ENCODE measurements at regions not wholly inside any gene's neighbourhood (a gene's known extent, or its start where the extent isn't known, plus 50 kb on each side); places are given as distances from the start of the nearest gene placed in this dataset.

DNA sequence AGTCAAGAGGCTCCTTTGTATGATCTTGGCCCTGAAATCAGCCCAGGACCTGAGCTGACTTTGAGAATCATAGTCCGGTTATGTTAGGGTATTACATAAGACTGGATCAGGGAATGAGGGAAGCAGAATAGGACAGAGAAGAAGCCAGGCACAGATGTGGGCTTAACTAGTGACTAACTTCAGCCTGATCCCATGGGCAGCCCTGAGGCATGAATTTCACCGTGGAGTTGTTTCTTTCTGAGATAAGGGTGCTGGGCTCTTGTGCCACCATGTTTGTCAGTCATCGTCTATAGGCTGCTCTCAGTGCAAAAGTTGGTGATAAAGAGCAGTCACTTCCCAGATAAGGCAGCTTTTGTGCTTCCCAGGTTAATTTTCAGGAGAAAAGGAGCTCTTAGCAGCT lies 544.7 kb upstream of the SPTLC3 start:
- Mint-ChIP-seq H3K27ac (no peak overlapping the region), H3K9me3 (peaks cover 54% of the 10 kb centered on the region), H3K27me3 (ENCODE audit: low read depth) (no peaks in the 10 kb centered on the region), H3K36me3 (ENCODE audit: low read depth) (no peaks in the 10 kb centered on the region), H3K4me1 (ENCODE audit: low read depth) (no peaks in the 10 kb centered on the region), H3K4me3 (ENCODE audit: low read depth) (no peak overlapping the region)
- DNase-seq (ENCODE audit: low spot score) = no peak
- intact Hi-C loops (cut with micrococcal nuclease) = no loop called here

DNA sequence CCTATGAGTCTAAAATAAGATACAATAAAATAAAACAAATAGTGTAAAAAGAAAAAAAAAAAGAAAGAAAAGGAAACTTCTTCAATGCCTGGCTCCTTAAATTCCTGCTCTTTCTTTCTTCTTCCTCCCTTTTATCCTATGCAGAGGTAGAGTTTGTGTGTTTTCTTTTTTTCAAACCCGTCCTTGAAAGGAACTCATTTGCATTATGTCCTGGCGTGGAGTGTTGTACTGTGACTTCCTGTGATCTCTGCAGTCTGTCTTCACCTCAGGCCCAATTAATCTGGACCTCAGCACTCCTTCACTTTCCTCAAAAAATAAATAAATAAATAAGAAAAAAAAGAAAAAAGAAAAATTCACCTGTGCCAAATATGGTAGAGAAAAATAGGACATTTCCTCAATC lies 541.9 kb upstream of the SPTLC3 start:
- Mint-ChIP-seq H3K4me1 (ENCODE audit: low read depth) (no peaks in the 10 kb centered on the region), H3K27me3 (ENCODE audit: low read depth) (no peaks in the 10 kb centered on the region), H3K27ac (no peak overlapping the region), H3K9me3 (peaks cover 50% of the 10 kb centered on the region), H3K4me3 (ENCODE audit: low read depth) (no peak overlapping the region), H3K36me3 (ENCODE audit: low read depth) (no peaks in the 10 kb centered on the region)
- no peak for DNase-seq (ENCODE audit: low spot score)
- intact Hi-C loops (cut with micrococcal nuclease) = no loop called here

DNA sequence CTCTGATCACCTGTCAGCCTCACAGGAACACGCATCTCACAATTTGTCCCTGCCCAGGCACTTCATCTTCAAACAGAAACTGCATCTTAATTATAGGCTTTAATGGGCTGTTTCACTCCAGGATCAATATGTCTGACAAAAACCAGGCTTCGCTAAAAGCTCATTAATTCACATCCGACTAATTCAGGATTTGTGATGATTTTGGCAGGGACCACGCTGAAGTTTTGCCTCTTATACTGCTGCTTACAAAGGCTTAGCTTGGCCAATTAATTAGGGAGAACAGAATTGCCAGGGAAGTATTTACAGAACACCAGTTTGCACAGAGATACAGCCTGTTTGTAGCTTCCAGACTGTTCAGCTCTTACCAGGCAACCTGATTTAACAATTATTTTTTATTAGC lies 541.0 kb upstream of the SPTLC3 start:
- Mint-ChIP-seq H3K4me3 (ENCODE audit: low read depth) (no peak overlapping the region), H3K9me3 (peaks cover 41% of the 10 kb centered on the region), H3K27ac (no peak overlapping the region), H3K36me3 (ENCODE audit: low read depth) (no peaks in the 10 kb centered on the region), H3K4me1 (ENCODE audit: low read depth) (no peaks in the 10 kb centered on the region), H3K27me3 (ENCODE audit: low read depth) (no peaks in the 10 kb centered on the region)
- intact Hi-C loops (cut with micrococcal nuclease) = no loop called here
- no peak for DNase-seq (ENCODE audit: low spot score)

DNA sequence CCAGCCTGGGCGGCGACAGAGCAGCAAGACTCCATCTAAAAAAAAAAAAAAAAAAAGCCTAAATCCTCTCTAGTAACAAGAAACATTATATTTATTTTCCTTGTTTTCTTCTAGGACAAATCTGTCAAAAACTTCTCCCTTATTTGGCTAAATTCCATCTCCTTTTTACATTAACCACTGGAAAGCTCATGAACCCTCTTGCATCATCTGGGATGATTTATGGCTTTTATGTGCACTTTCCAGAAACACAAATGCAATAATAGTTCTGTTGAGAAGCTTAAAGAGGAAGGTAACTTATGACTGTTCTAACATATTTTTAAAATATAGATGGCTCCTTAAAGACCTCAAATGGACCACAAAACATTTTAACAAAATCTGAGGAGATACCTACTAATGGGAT lies 526.1 kb upstream of the SPTLC3 start:
- H3K27ac Mint-ChIP-seq = no peak overlapping the region
- H3K9me3 Mint-ChIP-seq = peaks cover 35% of the 10 kb centered on the region
- no peak for DNase-seq (ENCODE audit: low spot score)
- no peaks in the 10 kb centered on the region for H3K4me1 Mint-ChIP-seq (ENCODE audit: low read depth)
- no peaks in the 10 kb centered on the region for H3K27me3 Mint-ChIP-seq (ENCODE audit: low read depth)
- no peak overlapping the region for H3K4me3 Mint-ChIP-seq (ENCODE audit: low read depth)
- no peaks in the 10 kb centered on the region for H3K36me3 Mint-ChIP-seq (ENCODE audit: low read depth)
- intact Hi-C loops (cut with micrococcal nuclease) = no loop called here

DNA sequence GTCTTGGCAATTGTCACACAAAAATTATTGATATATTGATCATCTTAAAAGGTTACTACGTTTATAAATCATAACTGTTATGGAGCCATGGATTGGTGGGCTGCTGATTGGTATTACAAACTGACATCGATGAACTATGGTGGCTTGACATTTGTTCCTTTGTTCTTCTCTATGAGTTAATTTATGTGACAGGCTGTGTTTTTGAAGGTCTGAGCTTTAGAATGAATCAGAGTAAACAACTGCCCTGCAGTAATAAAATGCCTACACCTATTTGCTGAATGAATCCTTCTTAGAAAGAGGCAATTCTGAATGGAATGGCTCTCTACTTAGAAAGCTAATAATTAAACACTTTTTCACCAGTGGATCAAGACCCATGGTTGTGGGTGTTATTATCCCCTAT lies 506.3 kb upstream of the SPTLC3 start:
- no peaks in the 10 kb centered on the region for H3K36me3 Mint-ChIP-seq (ENCODE audit: low read depth)
- intact Hi-C loops (cut with micrococcal nuclease) = no loop called here
- DNase-seq (ENCODE audit: low spot score) = no peak
- no peaks in the 10 kb centered on the region for H3K4me1 Mint-ChIP-seq (ENCODE audit: low read depth)
- no peaks in the 10 kb centered on the region for H3K27me3 Mint-ChIP-seq (ENCODE audit: low read depth)
- no peak overlapping the region for H3K27ac Mint-ChIP-seq
- peaks cover 37% of the 10 kb centered on the region for H3K9me3 Mint-ChIP-seq
- H3K4me3 Mint-ChIP-seq (ENCODE audit: low read depth) = no peak overlapping the region

DNA sequence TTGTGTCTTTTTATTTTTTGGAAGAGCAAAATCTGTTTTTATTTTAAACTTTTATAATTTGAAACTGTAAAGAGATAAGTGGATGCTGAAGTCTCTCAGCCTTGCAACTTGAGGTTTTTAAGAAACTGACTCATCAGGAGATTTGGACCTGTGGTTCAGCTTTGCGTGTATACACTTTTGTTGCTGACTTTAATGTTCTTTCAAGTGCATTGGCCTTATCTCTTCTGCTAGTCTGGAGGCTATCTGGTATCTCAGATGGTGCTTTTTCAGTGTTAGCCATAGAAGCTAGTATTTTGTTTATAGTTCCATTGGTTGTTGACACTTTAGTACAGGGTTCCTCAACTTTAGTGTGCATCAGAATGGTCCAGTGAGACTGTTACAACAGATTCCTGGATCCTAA lies 504.0 kb upstream of the SPTLC3 start:
- H3K27me3 Mint-ChIP-seq (ENCODE audit: low read depth) = no peaks in the 10 kb centered on the region
- H3K4me1 Mint-ChIP-seq (ENCODE audit: low read depth) = no peaks in the 10 kb centered on the region
- H3K27ac Mint-ChIP-seq = no peak overlapping the region
- no peak for DNase-seq (ENCODE audit: low spot score)
- peaks cover 33% of the 10 kb centered on the region for H3K9me3 Mint-ChIP-seq
- intact Hi-C loops (cut with micrococcal nuclease) = no loop called here
- no peaks in the 10 kb centered on the region for H3K36me3 Mint-ChIP-seq (ENCODE audit: low read depth)
- H3K4me3 Mint-ChIP-seq (ENCODE audit: low read depth) = no peak overlapping the region

DNA sequence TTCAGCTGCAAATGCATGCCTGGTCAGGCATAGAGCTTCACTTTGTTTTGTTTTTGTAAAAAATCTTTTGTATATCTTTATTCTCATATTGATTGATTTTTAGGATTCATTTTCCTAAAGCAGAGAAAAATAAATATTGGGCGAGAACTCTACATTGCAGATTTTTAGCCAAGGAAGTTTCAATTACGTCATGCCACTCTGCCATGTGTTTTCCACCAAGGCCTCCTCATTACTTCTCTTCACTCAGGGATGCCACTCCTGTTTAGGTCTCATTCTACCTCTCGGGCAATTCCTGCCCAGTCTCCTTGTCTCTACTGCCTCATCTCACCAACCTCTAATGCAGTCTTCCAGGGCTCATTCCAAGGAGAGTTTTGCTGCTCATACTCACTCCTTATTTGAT lies 497.3 kb upstream of the SPTLC3 start:
- Mint-ChIP-seq H3K4me3 (ENCODE audit: low read depth) (no peak overlapping the region), H3K27ac (no peak overlapping the region), H3K4me1 (ENCODE audit: low read depth) (no peaks in the 10 kb centered on the region), H3K9me3 (peaks cover 30% of the 10 kb centered on the region), H3K27me3 (ENCODE audit: low read depth) (no peaks in the 10 kb centered on the region), H3K36me3 (ENCODE audit: low read depth) (no peaks in the 10 kb centered on the region)
- no peak for DNase-seq (ENCODE audit: low spot score)
- intact Hi-C loops (cut with micrococcal nuclease) = no loop called here

DNA sequence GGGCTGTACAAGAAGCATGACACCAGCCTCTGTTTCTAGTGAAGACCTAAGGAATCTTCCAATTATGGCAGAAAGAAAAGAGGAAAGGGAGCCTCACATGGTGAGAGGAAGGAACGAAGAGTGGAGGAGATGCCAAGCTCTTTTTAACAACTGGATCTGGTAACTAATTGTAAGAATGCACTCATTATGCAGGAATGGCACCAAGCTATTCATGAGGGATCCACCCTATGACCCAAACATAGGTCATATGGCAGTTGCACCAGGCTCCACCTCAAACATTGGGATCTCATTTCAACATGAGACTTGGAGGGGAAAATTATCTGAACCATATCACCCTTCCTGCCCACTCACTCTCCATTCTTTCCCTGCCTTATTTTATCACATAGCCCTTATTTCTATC lies 496.0 kb upstream of the SPTLC3 start:
- Mint-ChIP-seq H3K27me3 (ENCODE audit: low read depth) (no peaks in the 10 kb centered on the region), H3K27ac (no peak overlapping the region), H3K4me3 (ENCODE audit: low read depth) (no peak overlapping the region), H3K4me1 (ENCODE audit: low read depth) (no peaks in the 10 kb centered on the region), H3K36me3 (ENCODE audit: low read depth) (no peaks in the 10 kb centered on the region), H3K9me3 (peaks cover 22% of the 10 kb centered on the region)
- DNase-seq (ENCODE audit: low spot score) = no peak
- intact Hi-C loops (cut with micrococcal nuclease) = no loop called here

DNA sequence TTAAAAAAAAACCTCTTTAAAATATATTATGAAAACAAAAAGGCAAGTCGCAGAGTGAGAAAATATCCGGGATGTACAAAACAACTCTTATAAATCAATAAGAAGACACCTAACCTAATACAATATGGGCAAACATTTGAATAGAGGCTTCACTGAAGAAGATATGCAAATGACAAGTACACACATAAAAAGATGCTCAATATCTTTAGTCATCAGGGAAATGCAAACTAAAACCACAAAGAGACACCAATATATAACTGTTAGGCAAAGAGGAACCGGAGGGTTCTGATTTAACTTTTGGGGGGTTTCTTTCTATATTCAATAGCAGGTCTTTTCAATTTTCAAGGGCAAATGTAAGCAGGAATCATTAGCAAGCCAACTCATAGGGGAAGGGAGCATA lies 480.7 kb upstream of the SPTLC3 start:
- H3K9me3 Mint-ChIP-seq = peaks cover 37% of the 10 kb centered on the region
- intact Hi-C loops (cut with micrococcal nuclease) = no loop called here
- H3K4me3 Mint-ChIP-seq (ENCODE audit: low read depth) = no peak overlapping the region
- H3K4me1 Mint-ChIP-seq (ENCODE audit: low read depth) = no peaks in the 10 kb centered on the region
- no peak overlapping the region for H3K27ac Mint-ChIP-seq
- DNase-seq (ENCODE audit: low spot score) = no peak
- no peaks in the 10 kb centered on the region for H3K36me3 Mint-ChIP-seq (ENCODE audit: low read depth)
- H3K27me3 Mint-ChIP-seq (ENCODE audit: low read depth) = no peaks in the 10 kb centered on the region

DNA sequence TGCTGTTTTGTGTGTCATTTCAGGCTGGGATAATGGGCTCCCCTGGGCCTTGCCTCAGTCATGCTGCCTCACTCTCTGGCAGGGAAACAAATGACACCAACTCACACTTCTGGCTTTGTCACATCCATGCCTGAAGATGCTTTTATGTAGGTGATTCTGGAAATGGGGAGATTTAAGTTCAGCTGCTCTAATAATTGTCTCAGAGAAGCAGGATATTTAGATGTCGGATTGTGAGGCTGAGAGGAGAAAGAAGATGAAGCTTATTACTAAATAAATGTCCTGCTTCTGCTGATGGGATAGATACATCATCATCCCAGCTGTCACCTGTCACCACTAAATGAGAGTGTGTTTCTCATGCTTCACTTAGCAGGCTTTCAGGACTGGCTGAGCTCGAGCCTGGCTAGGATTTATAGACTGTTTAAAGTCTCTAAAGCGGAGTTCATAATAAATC lies 480.2 kb upstream of the SPTLC3 start:
- no peaks in the 10 kb centered on the region for H3K36me3 Mint-ChIP-seq (ENCODE audit: low read depth)
- no peaks in the 10 kb centered on the region for H3K27me3 Mint-ChIP-seq (ENCODE audit: low read depth)
- no peak for DNase-seq (ENCODE audit: low spot score)
- H3K27ac Mint-ChIP-seq = no peak overlapping the region
- no peaks in the 10 kb centered on the region for H3K4me1 Mint-ChIP-seq (ENCODE audit: low read depth)
- peaks cover 33% of the 10 kb centered on the region for H3K9me3 Mint-ChIP-seq
- no peak overlapping the region for H3K4me3 Mint-ChIP-seq (ENCODE audit: low read depth)
- intact Hi-C loops (cut with micrococcal nuclease) = no loop called here

DNA sequence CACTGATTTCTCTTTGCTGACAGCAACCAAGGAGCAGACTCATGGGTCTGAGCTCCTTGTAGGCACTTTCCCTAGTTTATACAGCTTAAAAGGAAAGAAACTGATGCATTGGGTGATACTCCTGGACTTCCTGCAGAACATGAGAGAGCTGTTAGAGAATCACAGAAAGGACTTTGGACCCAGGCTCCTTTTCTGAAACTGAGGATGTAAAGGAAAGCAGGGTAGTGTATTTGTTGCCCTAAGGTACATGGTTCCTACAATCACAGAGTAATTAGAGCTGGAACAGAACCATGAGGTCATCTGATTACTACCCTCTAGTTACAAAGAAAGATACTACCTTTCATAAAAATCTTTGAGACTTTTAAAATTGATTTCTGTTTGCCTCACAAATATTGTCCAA lies 477.1 kb upstream of the SPTLC3 start:
- no peaks in the 10 kb centered on the region for H3K36me3 Mint-ChIP-seq (ENCODE audit: low read depth)
- H3K9me3 Mint-ChIP-seq = peaks cover 22% of the 10 kb centered on the region
- H3K27me3 Mint-ChIP-seq (ENCODE audit: low read depth) = no peaks in the 10 kb centered on the region
- no peak for DNase-seq (ENCODE audit: low spot score)
- H3K4me3 Mint-ChIP-seq (ENCODE audit: low read depth) = no peak overlapping the region
- H3K27ac Mint-ChIP-seq = no peak overlapping the region
- H3K4me1 Mint-ChIP-seq (ENCODE audit: low read depth) = no peaks in the 10 kb centered on the region
- intact Hi-C loops (cut with micrococcal nuclease) = no loop called here

DNA sequence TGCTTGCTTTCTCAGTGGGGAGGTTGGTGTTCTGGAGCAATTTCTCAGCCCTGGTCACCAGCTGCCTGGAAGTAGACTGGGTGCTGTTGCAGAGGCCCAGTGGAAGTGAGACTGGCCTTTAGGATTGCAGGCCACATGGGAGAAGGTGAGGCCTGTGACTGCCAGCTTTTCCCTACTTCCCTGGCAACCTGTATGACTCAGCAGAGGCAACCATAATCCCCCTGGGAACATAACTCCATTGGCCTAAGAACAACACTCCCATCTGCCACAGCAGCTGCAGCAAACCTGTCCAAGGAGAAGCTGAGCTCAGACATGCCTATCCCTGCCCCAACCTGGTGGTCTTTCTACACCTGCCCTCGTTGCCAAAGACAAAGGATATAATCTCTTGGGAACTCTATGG lies 473.5 kb upstream of the SPTLC3 start:
- intact Hi-C loops (cut with micrococcal nuclease) = no loop called here
- Mint-ChIP-seq H3K4me1 (ENCODE audit: low read depth) (no peaks in the 10 kb centered on the region), H3K4me3 (ENCODE audit: low read depth) (no peak overlapping the region), H3K27ac (no peak overlapping the region), H3K27me3 (ENCODE audit: low read depth) (no peaks in the 10 kb centered on the region), H3K36me3 (ENCODE audit: low read depth) (no peaks in the 10 kb centered on the region), H3K9me3 (peaks cover 33% of the 10 kb centered on the region)
- DNase-seq (ENCODE audit: low spot score) = no peak

DNA sequence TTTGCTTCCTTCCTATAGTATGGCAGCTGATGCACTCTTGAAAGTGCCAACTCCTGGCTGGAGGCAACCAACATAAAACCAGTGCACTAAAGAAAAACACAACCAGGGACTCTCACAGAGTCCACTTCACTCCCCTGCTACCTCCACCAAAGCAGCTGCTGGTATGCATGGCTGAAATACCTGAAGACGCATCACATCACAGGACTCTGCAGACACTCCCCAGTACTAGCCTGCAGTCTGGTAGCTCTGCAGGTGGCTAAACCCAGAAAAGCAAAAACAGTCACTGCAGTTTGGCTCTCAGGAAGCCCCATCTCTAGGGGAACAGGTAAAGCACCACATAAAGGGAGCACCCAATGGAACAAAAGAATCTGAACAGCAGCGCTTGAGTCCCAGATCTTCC lies 473.0 kb upstream of the SPTLC3 start:
- no peak overlapping the region for H3K4me3 Mint-ChIP-seq (ENCODE audit: low read depth)
- intact Hi-C loops (cut with micrococcal nuclease) = no loop called here
- no peak overlapping the region for H3K27ac Mint-ChIP-seq
- H3K27me3 Mint-ChIP-seq (ENCODE audit: low read depth) = no peaks in the 10 kb centered on the region
- H3K9me3 Mint-ChIP-seq = peaks cover 29% of the 10 kb centered on the region
- no peaks in the 10 kb centered on the region for H3K36me3 Mint-ChIP-seq (ENCODE audit: low read depth)
- no peaks in the 10 kb centered on the region for H3K4me1 Mint-ChIP-seq (ENCODE audit: low read depth)
- DNase-seq (ENCODE audit: low spot score) = no peak

DNA sequence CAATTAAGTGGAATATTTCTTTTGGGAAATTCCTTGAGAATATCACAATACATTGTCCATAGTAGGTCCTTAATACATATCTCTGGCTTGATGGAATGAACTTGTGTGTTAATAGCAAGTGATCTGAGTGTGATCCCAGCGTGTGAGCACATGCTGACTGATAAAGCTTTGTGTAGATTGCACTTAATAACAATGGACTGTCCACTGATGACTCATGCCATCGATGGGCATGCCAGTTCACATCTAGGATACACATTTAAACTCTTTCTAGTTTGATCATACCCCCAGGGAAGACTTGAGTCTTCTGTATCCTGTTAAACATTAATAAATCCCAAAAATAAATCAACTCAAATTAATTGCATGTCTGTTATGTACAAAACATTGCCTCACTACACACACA lies 454.3 kb upstream of the SPTLC3 start:
- Mint-ChIP-seq H3K4me1 (ENCODE audit: low read depth) (no peaks in the 10 kb centered on the region), H3K27me3 (ENCODE audit: low read depth) (no peaks in the 10 kb centered on the region), H3K36me3 (ENCODE audit: low read depth) (no peaks in the 10 kb centered on the region), H3K4me3 (ENCODE audit: low read depth) (no peak overlapping the region), H3K9me3 (peaks cover 5% of the 10 kb centered on the region), H3K27ac (no peak overlapping the region)
- intact Hi-C loops (cut with micrococcal nuclease) = no loop called here
- no peak for DNase-seq (ENCODE audit: low spot score)
